Hepatocyte (in vitro differentiated cells): ENCODE measurements at regions not wholly inside any gene's neighbourhood (a gene's known extent, or its start where the extent isn't known, plus 50 kb on each side); places are given as distances from the start of the nearest gene placed in this dataset.

Experiments
- EZH2 ChIP-seq: fragments of 200-600 bp; sonication (generic); IDR thresholded peaks from 2 replicates; pipeline ENCODE4 v1.6.1; 2016; ENCODE audit warnings: antibody characterized with exemption, mild to moderate bottlenecking, borderline replicate concordance
- TF ChIP-seq, protein P1 (sequence below): fragments of 200-600 bp; sonication (generic); IDR thresholded peaks from 2 replicates; pipeline ENCODE4 v1.5.1; 2016; ENCODE audit warnings: antibody characterized with exemption, mild to moderate bottlenecking; ENCODE audit not compliant: poor library complexity

DNA sequence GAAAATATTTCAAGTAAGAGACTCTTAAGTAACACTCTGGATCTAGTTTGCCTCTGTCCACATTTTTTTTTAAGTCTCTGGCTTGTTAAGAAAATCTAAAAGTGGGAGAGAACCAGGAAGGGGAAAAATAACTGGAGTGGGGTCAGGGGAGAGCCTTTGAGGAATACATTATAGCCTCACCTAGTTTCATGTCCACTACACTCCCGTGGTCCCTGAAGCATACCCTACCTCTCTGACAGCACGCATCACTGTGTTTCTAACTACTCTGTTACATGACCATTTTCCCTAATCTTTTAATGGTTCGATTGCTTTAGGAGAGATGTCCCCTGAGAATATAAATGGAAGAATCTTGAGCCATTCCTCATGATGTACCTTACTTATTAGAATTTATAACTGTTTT lies 318.3 kb downstream of the TMEM167A start:
- TF ChIP-seq, protein P1, sequence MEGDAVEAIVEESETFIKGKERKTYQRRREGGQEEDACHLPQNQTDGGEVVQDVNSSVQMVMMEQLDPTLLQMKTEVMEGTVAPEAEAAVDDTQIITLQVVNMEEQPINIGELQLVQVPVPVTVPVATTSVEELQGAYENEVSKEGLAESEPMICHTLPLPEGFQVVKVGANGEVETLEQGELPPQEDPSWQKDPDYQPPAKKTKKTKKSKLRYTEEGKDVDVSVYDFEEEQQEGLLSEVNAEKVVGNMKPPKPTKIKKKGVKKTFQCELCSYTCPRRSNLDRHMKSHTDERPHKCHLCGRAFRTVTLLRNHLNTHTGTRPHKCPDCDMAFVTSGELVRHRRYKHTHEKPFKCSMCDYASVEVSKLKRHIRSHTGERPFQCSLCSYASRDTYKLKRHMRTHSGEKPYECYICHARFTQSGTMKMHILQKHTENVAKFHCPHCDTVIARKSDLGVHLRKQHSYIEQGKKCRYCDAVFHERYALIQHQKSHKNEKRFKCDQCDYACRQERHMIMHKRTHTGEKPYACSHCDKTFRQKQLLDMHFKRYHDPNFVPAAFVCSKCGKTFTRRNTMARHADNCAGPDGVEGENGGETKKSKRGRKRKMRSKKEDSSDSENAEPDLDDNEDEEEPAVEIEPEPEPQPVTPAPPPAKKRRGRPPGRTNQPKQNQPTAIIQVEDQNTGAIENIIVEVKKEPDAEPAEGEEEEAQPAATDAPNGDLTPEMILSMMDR: no peak
- TF ChIP-seq EZH2: no peak
